Fibroblast of gingiva (primary cell): ENCODE measurements at regions not wholly inside any gene's neighbourhood (a gene's known extent, or its start where the extent isn't known, plus 50 kb on each side); places are given as distances from the start of the nearest gene placed in this dataset.
A peak's percentile ranks its signal among the peaks of the same experiment; 100 is the strongest.

Source experiments
- DNase-seq: peaks from one replicate; pipeline ENCODE4 v3.0.0-alpha.2; 2011; ENCODE audit warnings: low read depth

DNA sequence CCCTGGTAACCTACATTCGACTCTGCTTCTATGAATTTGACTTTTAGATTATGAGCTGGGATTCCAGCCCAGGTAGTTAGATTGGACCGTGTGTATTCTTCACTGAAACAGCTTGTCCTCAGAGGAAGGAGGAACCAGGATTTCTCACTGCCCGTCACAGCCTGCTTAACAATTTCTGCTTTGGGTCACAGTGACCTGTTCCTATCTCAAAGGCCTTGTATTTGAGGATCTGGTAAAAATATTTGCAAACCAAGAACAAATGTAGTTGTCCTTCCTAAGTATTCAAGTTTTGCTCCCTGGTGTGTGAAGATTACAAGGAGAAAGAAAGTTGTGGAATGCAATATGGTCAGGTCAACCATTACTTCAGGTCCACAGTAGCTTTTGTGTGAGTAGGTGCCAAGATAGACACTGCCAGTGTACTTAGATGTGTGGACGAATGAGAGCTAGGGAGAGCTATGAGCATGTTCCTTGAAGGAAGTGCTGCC is 55.1 kb downstream of the KIF4B start:
- DNase-seq = no peak

DNA sequence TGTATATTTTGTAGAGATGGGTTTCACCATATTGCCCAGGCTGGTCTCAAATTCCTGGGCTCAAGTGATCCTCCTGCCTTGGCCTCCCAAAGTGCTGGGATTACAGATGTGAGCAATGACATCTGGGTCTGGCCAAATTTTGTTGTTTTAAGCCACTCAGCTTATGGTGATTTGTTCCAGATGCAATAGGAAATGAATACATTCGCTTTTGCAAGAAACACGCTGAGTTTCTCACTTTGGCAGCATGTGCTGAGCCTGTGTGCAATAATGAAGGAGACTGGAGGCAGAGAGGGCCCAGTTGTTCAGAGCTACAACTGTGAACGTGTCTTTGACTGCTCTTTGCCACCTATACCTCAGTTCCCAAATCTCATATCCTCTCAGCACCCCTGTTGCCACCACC is 56.4 kb downstream of the KIF4B start:
- peak; percentile 64 for DNase-seq

DNA sequence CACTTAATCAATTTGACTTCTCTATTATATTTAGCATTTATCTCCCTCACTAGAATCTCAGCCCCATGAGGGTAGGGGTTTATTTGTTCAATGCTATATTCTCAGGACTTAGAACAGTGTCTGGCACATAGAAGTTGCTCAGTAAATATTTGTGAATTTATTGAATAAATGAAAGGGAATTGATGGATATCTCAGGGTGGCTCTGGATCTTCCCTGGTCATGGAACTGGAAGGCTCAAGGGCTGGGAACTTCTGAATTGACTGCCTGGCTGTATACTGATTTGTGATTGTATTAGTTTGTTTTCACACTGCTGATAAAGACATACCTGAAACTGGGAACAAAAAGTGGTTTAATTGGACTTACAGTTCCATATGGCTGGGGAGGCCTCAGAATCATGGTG is 57.2 kb downstream of the KIF4B start:
- DNase-seq = no peak

DNA sequence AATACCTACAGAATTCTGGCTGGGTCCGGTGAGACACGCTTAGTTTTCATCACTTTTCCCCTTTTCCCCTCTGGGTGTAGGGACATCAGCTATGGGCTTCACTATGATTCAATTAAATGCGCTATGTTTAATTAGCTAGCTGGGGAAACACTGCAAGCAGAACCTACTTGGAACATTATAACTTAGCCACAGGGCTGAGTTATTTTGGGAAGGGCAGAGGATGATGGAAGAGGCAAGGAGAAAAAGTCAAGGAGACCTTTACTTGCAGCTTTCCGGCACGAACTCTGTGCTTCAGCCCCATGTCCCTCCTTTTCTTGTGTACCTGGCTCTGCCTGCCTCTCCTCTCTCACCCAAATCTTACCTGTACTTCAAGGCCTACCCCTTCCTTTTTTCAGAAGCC is 62.8 kb downstream of the KIF4B start:
- no peak for DNase-seq

DNA sequence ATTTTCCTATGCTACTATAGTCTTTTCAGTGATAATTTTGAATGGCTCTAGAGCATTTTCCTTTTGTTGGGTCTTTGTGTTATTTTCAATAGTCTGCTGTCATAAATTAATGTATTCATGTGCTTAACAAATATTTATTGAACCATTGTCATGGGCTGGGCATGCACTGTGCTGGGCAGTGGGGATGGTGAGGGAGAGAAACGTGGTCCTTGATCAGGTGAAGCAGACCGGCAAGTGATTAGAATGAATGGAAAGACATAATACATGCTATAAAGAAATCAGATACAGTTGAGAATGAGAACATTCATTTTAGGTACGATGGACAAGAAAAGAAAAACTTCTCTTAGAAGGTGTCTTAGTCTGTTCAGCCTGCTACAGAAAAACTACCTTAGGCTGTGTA is 66.1 kb downstream of the KIF4B start:
- DNase-seq = no peak

DNA sequence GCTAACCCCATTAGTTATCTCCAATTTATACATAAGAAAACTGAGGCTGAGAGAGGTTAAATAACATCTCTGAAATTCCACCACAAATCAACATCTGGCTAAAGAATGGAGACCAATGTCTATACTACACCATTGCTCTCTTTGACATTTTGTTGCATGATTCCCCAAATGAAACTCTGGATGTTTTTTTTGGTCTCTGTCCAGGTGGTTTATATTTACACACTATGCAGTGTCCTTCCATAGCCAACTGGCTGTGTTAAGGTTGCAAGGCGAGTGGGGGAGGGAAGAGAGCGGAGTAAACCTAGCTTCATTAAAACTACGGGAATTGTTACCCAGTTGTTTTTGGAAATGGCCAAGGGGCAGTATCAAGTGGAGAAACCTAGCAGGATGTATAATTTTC is 67.2 kb downstream of the KIF4B start:
- peak; percentile 49 for DNase-seq

DNA sequence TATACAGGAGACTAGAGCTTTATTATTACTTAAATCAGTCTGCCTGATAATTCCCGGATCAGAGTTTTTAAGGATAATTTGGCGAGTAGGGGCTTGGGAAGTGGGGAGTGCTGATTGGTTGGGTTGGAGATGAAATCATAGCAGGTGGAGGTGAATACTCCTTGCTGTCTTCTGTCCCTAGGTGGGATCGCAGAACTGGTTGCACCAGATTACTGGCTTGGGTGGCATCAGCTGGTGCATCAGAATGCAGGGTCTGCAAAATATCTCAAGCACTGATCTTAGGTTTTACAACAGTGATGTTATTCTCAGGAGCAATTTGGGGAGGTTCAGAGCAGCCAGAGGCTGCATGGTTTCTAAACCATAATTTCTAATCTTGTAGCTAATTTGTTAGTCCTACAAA is 68.1 kb downstream of the KIF4B start:
- DNase-seq = no peak

DNA sequence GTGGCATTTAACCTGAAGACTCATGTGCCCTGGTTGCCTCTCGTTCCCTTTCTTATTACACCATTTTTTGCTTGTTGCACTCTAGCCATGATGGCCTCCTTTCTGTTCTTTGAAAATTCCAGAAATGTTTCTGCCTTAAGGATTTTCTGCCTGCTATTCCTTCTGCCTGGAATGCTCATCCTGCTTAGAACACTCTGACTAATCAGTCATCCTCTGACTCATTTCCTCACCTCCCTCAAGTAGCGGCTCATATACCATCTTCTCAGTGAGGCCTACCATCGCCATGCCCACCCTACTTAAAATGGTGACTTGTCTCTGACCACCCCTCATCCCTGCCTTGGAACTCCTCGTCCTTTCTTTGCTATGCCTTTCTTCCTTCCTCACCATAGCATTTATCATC is 68.8 kb downstream of the KIF4B start:
- peak; percentile 29 for DNase-seq

DNA sequence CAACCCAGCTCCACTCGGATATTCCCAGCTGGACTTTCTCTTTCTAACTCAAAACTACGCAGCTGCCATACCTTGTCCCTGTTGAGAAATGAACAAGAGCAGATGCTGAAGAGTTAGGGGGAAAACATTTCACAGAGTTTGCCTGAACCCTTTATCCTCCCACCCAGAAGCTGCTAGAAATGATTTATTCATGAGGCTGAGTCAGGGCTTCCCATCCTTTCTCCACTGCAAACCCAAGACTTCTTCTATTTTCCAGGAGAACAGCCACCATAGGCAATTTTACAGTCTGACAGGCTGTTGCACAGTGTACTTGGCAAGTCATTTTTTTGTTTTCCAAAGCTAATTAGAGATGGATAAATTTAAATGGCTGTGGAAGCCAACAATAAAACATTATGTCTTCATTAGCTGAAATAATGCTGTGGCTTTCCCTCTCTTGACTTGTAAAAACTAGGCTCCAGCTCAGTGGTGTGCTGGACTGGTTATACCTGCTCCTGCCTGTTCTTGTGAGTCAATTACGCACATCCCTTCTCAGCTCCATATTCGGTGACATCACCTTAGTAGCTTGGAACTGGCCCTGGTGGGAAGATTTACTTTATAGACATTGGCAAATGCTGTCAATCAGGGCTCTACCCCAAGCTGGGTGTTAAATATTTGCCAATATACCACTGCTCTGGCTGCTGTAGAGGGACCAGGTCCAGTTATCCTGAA is 71.9 kb downstream of the KIF4B start:
- no peak for DNase-seq

DNA sequence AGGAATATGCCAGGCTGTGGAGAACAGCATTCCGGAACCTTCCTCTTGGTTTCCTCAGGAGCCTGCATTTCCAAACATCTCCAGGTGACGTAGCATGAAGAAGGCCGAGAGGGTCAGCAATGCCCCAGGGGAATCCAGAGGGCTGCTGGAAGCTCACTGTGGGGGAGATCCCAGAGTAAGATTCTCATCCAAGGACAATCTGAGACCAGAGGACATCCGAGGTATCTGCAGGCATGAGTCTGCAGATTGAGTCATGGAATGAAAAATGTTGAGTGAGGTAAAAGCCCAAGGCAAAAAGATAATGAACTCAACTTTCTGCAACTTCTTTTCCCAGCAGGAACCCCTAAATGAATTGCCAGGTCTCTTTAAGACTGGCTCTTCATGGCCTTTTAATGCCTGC is 73.5 kb downstream of the KIF4B start:
- DNase-seq = no peak

DNA sequence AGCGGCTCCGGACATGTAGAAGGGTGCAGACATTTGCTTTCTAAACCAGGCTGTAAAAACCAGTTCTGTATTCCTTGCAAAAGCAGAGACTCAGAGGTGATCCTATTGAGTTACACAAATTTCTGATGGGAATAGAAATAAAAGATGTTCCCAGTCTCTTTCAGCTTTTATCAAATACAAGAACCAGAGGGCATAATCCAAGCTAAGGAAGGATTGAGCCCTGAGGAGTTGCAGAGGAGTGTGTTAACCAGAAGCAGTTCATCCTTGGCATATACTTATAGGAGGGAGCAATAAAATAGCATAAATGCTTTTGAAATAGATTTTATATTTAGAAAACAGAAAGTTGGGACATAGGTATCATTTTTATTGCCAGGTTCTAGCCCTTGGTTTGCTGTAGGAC is 75.3 kb downstream of the KIF4B start:
- no peak for DNase-seq

DNA sequence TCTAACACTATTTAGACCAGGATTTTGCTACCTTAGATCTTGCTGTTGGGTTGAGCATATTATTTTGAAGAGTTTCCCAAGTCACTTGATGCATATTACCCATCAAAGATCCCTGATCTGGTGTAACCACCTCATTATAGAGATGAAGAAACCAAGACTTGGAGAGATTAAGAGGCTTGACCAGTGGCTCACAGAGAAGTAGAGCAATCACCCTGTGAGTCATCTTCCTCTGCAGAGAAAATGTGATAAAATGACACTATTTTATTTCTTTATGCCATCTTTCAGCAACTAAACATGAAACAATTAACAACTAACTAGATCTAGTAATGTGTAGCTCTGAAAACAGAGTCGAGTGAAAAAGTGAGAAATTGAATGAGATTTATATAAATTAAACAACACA is 76.1 kb downstream of the KIF4B start:
- no peak for DNase-seq

DNA sequence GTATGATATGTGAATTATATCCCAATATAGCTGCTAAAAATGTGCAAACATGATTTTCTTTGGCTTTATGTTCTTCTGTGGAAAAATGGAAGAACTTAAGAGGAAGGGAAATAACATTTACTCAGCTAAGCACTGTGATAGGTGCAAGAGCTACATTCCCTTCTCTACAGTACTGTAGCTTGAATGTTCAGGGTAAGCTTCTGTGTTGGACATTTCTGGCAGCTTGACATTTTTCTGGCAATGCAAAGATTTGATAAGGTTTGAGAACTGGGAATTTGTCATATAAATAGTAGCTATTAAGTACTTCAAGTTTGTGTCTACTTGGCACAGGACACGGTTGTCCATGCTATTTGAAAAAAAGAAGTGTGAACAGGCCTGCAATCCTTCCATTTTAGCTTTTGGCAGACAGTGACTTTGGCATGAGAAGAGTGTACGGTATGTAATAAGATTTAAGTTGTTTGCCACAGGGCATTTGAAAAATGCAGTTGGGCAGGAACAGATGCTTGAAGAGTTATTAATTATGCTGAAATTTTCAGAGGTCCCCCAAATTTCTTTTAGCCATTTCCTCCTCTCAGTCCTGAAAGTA is 77.6 kb downstream of the KIF4B start:
- peak; percentile 45 for DNase-seq

DNA sequence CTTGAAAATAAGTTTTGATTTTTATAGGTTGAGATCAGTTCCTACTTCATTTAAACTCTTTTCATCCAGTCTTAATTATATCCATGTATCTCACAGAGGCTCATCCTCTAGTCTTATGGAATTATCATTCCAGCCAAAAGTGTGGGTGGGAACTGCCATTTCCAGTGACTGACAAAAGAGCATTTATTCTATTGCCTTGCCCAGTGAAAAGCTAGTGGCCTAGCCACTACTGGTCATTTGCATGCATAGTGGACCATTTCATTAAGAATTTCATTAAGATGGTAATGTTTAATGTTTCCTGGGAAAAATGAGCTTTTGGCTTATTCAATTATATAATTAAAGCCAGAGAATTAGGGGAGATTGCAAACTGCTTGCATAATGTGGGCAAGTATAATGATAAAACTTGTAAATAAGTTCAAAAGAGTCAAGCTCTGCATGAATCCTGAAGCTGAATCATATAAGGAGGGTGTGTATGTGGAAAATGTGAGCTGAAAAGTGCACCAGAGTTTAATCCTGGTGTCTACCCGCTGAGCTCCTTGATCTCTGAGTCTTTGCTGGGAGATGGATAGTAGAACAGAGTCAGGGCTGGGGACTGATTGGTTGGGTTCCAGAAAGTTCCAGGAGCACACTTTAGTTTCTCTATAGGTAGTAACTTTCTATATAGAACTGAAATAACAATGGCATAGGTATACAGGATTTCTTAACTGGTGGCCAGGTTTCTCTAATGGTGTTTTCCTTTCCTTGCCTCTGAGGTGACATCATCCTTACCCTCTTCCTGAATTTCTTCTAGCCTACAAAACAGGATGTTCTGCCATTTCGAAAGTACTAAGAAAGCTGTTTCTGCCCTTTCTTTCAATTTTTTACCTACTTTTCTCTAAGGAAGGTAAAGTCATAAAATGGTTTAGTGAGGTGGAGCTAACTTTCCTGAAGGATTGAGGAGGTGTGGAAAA is 78.5 kb downstream of the KIF4B start:
- DNase-seq = no peak

DNA sequence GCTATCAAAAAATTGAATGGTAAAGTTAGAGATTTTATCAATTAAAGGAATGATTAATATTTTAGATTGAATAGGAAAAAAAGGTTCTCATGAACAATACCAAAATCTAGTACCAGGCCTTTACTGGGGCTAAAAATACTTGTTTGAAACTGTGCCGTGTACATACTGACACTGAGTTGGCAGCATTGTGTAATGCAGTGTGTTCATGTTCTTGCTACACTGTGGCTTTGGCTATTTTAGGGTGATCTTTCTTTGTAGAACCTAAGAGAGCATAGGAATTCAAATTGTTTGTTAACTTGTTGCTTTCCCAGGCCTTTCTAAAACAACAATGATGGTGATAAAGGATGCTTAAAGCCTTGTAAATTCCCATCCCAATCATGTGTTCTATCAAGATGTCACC is 80.9 kb downstream of the KIF4B start:
- no peak for DNase-seq

DNA sequence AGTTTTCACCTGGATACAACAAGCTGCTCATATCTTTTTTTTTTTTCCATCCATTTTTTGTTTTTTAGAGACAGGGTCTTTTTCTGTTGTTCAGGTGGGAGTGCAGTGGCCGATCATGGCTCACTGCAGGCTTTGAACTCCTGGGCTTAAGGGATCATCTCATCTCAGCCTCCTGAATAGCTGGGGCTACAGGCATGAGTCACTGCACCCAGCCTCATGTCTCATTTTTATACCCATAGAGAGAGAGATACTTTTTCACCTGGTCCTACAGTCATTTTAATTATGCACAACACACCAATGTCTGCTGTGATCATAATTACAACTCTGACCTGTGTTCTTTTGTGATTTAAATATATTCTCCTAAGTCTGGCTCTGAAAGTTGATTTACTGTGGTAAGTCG is 84.4 kb downstream of the KIF4B start:
- DNase-seq = no peak

DNA sequence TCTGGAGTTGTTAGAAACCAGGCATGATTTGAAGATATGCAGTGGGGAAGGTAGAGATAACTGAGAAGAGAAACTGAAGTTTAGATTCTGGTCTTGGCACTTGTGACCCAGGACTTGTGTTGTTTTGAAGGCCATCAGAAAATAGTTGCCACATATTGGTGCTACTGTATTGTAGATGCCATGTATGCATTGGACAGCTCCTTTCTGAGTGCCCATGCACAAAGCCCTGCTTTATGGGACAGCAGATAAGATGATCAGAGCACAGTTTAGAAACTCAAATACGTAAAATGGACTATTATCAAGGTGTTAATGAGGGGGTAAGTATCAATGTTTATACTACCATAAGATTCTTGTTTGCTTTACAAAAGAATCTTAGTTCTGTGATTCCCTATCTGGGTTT is 84.9 kb downstream of the KIF4B start:
- no peak for DNase-seq

DNA sequence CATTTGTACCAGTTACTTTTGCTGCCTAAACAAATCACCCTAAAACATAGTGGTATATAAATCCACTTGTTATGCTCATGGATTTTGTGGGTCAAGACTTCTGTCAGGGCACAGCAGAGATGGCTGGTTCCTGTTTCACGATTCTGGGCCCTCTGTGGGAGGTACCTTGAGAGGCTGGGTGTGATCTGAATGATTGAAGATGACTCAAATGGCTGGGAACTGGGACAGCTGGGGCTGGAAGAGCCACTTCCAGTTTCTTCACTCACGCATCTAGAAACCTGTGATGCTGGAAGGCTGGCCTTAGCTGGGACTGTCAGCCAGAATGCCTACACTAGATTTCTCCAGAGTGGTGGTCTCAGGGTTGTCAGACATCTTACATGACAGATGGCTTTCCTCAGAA is 88.1 kb downstream of the KIF4B start:
- no peak for DNase-seq

DNA sequence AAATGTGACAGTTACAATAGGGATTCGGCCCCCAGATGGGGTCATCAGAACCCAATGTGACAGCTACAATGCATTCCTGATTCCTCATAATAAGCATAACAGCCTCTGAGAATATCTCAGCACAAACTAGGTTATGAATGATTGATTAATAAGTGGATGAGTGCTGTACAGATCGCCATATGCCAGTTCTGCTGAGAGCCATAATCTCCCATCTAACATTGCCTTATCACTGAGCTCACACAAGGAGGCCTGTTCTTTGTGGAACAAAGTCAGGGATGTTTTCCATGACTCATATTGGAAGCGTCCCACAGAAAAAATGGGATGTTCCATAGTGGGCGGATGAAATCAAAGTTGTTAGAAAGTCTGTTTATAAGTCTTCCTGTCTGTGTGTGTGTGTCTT is 89.6 kb downstream of the KIF4B start:
- no peak for DNase-seq

DNA sequence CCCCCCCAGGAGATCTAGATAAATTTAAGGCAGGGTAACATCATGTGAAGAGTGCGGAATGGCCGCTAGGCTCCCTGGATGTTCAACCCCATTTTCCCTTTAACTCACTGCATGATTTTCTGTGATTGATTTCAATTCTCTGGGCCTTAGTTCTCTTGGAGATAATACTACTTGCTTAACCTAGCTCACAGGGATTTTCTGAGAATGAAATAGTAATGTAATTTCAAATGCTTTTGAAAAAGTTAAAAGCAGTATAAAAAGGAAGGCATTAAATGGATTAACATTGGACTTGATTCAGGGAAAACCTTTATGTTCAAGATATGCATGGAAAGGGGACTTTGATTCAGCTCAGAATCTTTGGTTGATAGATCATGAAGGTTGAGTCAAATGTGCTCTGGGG is 90.9 kb downstream of the KIF4B start:
- no peak for DNase-seq

DNA sequence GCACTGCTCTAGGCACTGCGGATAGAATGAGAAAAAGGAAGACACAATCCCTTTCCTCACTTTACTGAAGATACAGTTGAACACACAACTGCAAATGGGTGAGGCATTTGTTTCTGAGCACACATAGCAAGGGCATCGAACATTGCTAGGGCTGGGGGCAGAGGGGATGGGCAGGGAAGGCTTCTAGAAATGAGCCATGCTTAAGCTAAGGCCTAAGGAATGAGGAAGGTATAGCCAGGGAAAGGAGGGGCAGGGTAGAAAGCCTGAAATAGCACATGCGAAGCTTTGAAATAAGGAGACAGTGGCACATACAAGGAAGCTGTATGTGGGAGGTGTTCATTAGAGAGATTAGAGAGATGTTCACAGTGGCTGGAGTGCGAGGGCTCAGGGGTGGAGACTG is 92.7 kb downstream of the KIF4B start:
- no peak for DNase-seq

DNA sequence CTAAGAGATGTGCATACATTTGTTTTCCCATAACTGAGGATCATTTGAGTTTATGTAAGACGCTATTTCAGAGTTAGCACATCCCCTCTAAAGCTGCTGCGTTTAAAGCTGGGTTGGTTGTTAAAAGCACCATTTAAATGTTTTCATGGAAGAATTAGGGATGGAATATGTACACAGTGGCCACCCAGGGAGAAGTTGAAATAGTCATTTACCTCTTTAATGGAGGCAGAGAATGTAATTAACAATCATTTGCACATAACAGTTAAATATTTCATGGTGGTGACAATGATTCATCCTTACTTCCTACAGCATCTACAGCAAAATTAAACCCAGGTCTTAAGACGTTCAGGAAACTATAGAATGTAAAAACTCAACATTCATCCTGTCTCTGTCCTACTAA is 100.3 kb downstream of the KIF4B start:
- no peak for DNase-seq

DNA sequence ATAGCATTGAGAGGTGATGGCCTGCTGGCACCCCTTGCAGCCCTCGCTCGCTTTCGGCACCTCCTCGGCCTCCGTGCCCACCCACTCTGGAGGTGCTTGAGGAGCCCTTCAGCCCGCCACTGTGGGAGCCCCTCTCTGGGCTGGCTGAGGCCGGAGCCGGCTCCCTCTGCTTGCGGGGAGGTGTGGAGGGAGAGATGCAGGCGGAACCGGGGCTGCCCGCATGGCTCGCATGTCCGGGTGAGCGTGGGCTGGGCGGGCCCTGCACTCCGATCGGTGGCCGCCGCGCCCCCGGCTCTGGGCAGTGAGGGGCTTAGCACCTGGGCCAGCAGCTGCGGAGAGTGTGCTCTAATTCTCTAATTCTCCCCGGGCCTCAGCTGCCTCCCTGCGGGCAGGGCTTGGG is 101.1 kb downstream of the KIF4B start:
- DNase-seq = no peak
